NCI-H446 treated with DMSO at 0.1 percent for 48 hours (cell line): ENCODE measurements at regions not wholly inside any gene's neighbourhood (a gene's known extent, or its start where the extent isn't known, plus 50 kb on each side); places are given as distances from the start of the nearest gene placed in this dataset.

ENCODE experiments used
- DNase-seq: peaks from one replicate; lab custom pipeline; 2025; lab: John Stamatoyannopoulos, UW

- no peak for DNase-seq
Measured at GRCh38 chr18:11268153-11268552, 118.8 kb upstream of the PIEZO2 start.

- DNase-seq: no peak
Measured at GRCh38 chr18:11266781-11267480, 117.6 kb upstream of the PIEZO2 start.

GRCh38 chr18:11261486-11261885 is 112.1 kb upstream of the PIEZO2 start:
- no peak for DNase-seq

- no peak for DNase-seq
Measured at GRCh38 chr18:11260961-11261461, 111.6 kb upstream of the PIEZO2 start.

- DNase-seq: no peak
Measured at GRCh38 chr18:11259469-11260150, 110.2 kb upstream of the PIEZO2 start.

- DNase-seq: no peak
Measured at GRCh38 chr18:11258039-11258610, 108.8 kb upstream of the PIEZO2 start.

GRCh38 chr18:11256251-11256650 is 106.9 kb upstream of the PIEZO2 start:
- no peak for DNase-seq

- DNase-seq: no peak
Measured at GRCh38 chr18:11251891-11252270, 102.5 kb upstream of the PIEZO2 start.

- no peak for DNase-seq
Measured at GRCh38 chr18:11251229-11251890, 102.0 kb upstream of the PIEZO2 start.

GRCh38 chr18:11249391-11249790 is 100.0 kb upstream of the PIEZO2 start:
- no peak for DNase-seq

- DNase-seq: no peak
Measured at GRCh38 chr18:11247381-11247970, 98.1 kb upstream of the PIEZO2 start.

- DNase-seq: no peak
Measured at GRCh38 chr18:11246495-11247300, 97.3 kb upstream of the PIEZO2 start.

- no peak for DNase-seq
Measured at GRCh38 chr18:11245879-11246278, 96.5 kb upstream of the PIEZO2 start.

- DNase-seq: no peak
Measured at GRCh38 chr18:11237484-11237883, 88.1 kb upstream of the PIEZO2 start.

GRCh38 chr18:11237066-11237465 is 87.7 kb upstream of the PIEZO2 start:
- no peak for DNase-seq

GRCh38 chr18:11224153-11224552 is 74.8 kb upstream of the PIEZO2 start:
- DNase-seq: no peak

GRCh38 chr18:11219571-11219970 is 70.2 kb upstream of the PIEZO2 start:
- DNase-seq: no peak

- DNase-seq: no peak
Measured at GRCh38 chr18:11215216-11215615, 65.8 kb upstream of the PIEZO2 start.

- no peak for DNase-seq
Measured at GRCh38 chr18:11204020-11204419, 54.7 kb upstream of the PIEZO2 start.

- no peak for DNase-seq
Measured at GRCh38 chr18:11199477-11199876, 50.1 kb upstream of the PIEZO2 start.
